ENCODE measurements at regions not wholly inside any gene's neighbourhood (a gene's known extent, or its start where the extent isn't known, plus 50 kb on each side); places are given as distances from the start of the nearest gene placed in this dataset.

DNA sequence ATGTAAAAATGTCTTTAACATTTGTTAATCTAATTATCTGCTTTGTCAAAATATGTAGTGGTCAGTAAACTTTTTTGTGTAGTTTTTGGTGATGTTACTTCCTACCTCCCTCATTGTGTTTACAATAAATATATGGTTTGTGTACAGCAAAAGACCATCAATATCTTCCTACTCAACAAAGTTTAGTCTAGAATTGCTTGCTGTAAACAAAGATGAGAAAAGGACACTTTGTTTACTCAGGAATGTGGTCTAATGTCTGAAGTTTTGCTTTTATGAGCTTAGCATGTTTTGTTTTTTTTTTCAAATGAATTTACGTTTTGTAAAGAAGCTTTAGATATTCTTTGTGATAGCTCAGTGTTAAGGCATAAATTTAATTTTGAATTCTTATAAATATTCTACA, 563.5 kb upstream of the SPRY2 start:
- TF ChIP-seq CTCF (conservative IDR thresholded peaks at IDR 0.05) (no peak), ZFX (IDR thresholded peaks at IDR 0.05) (no peak)
